DOHH2 (cell line): ENCODE measurements at regions not wholly inside any gene's neighbourhood (a gene's known extent, or its start where the extent isn't known, plus 50 kb on each side); places are given as distances from the start of the nearest gene placed in this dataset.

Experiments used
- H3F3A ChIP-seq: fragments of 200-600 bp; sonication (generic), shearing (Covaris generic); 2 replicates; pipeline ENCODE4 v1.6.0; 2016; ENCODE audit warnings: antibody characterized with exemption, mild to moderate bottlenecking; ENCODE audit not compliant: control insufficient read depth, insufficient read depth
- H3K27ac ChIP-seq: fragments of 200-600 bp; sonication (generic); 2 replicates; pipeline ENCODE4 v1.5.1; 2014; ENCODE audit warnings: low read depth, mild to moderate bottlenecking, low read length, moderate library complexity
- H3K27me3 ChIP-seq: fragments of 200-600 bp; sonication (generic); 2 replicates; pipeline ENCODE4 v1.6.1; 2014; ENCODE audit warnings: mild to moderate bottlenecking, low read length, mixed read lengths; ENCODE audit not compliant: control insufficient read depth
- H3K36me3 ChIP-seq: fragments of 200-600 bp; sonication (generic); 2 replicates; pipeline ENCODE4 v1.6.1; 2014; ENCODE audit warnings: mild to moderate bottlenecking, low read length, moderate library complexity, mixed read lengths; ENCODE audit not compliant: control insufficient read depth
- H3K4me1 ChIP-seq: fragments of 200-600 bp; sonication (generic); 2 replicates; pipeline ENCODE4 v1.6.1; 2014; ENCODE audit warnings: mild to moderate bottlenecking, low read length, mixed read lengths; ENCODE audit not compliant: control insufficient read depth
- H3K4me2 ChIP-seq: fragments of 200-600 bp; sonication (generic); 2 replicates; pipeline ENCODE4 v1.6.0; 2014; ENCODE audit warnings: mild to moderate bottlenecking, low read length, moderate library complexity
- H3K4me3 ChIP-seq: fragments of 200-600 bp; sonication (generic); 2 replicates; pipeline ENCODE4 v1.5.1; 2014; ENCODE audit warnings: mild to moderate bottlenecking, low read length, mixed read lengths
- H3K79me2 ChIP-seq: fragments of 200-600 bp; sonication (generic); 2 replicates; pipeline ENCODE4 v1.6.1; 2014; ENCODE audit warnings: mild to moderate bottlenecking, low read length, mixed read lengths; ENCODE audit not compliant: control insufficient read depth
- H3K9me2 ChIP-seq: fragments of 200-600 bp; sonication (generic); replicated peaks from 2 replicates; pipeline ENCODE4 v1.6.1; 2014; ENCODE audit warnings: mild to moderate bottlenecking, low read length, mixed read lengths; ENCODE audit not compliant: control insufficient read depth
- H3K9me3 ChIP-seq: fragments of 200-600 bp; sonication (generic); 2 replicates; pipeline ENCODE4 v1.6.1; 2014; ENCODE audit warnings: antibody characterized with exemption, low read length, mixed read lengths; ENCODE audit not compliant: control insufficient read depth, insufficient read depth
- H4K20me1 ChIP-seq: fragments of 200-600 bp; sonication (generic); 2 replicates; pipeline ENCODE4 v1.6.0; 2014; ENCODE audit warnings: low read depth, mild to moderate bottlenecking, antibody characterized with exemption, low read length, moderate library complexity; ENCODE audit not compliant: control insufficient read depth, insufficient read depth
- CTCF ChIP-seq: fragments of 200-600 bp; sonication (generic); IDR thresholded peaks from one replicate; pipeline ENCODE4 v1.5.1; 2014; ENCODE audit warnings: antibody characterized with exemption, mild to moderate bottlenecking, low read depth, low read length; ENCODE audit not compliant: poor library complexity, severe bottlenecking
- EZH2phosphoT487 ChIP-seq: fragments of 200-600 bp; sonication (generic); IDR thresholded peaks from 2 replicates; pipeline ENCODE4 v1.6.1; 2017; ENCODE audit warnings: borderline replicate concordance, mild to moderate bottlenecking, antibody characterized with exemption, low read length, moderate library complexity, mixed read lengths

DNA sequence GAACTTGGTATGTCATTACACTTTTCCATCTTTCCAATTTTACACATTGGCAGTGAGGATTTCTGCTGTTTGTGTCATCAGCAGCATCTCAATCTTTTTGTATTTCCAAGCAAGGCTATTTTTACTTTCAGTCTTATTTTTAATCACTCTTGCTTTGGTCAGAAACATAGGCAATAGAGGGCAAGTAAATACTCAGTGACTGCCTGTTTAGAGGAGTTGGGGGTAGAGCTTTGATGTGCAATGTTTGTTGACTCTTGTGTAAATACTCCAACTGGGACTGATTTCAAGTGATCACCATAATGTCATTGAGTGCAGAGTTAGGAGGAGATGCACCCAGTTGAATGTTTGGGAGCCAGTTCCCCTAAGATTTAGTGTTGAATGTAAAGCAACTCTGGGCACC lies 1281.7 kb downstream of the NLGN4Y start:
- no peak for TF ChIP-seq EZH2phosphoT487
- TF ChIP-seq CTCF: no peak

DNA sequence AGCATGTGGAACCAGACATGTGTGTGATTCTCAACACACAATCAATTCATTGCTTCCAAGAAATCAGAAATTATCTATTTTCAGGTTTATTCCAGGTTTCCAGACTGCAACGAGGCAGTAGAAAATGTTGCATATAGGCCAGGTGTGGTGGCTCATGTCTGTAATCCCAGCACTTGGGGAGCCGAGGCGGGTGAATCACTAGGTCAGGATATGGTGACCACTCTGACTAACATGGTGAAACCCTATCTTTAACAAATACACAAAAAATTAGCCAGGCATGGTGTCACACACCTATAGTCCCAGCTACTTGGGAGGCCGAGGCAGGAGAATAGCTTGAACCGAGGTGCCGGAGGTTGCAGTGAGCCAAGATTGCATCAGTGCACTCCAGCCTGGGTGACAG lies 1289.9 kb downstream of the NLGN4Y start:
- Histone ChIP-seq H3K4me2 (no peak overlapping the region), H3K36me3 (no peaks in the 10 kb centered on the region), H3K9me3 (no peaks in the 10 kb centered on the region), H3K9me2 (no peaks in the 10 kb centered on the region), H3K27ac (no peak overlapping the region), H3K79me2 (no peaks in the 10 kb centered on the region), H3K27me3 (no peaks in the 10 kb centered on the region), H3K4me3 (no peak overlapping the region), H4K20me1 (no peaks in the 10 kb centered on the region), H3K4me1 (no peaks in the 10 kb centered on the region), H3F3A (no peaks in the 10 kb centered on the region)
- no peak for TF ChIP-seq EZH2phosphoT487

More for the DNA sequence above, 1281.7 kb downstream of the NLGN4Y start:
- H3K4me1 ChIP-seq: no peaks in the 10 kb centered on the region
- H3K79me2 ChIP-seq: no peaks in the 10 kb centered on the region
- H3K9me3 ChIP-seq: no peaks in the 10 kb centered on the region
- no peak overlapping the region for H3K4me2 ChIP-seq
- H3K4me3 ChIP-seq: no peak overlapping the region
- no peaks in the 10 kb centered on the region for H3K9me2 ChIP-seq
- no peaks in the 10 kb centered on the region for H3K27me3 ChIP-seq
- H4K20me1 ChIP-seq: no peaks in the 10 kb centered on the region
- H3K27ac ChIP-seq: no peak overlapping the region
- no peaks in the 10 kb centered on the region for H3F3A ChIP-seq
- no peaks in the 10 kb centered on the region for H3K36me3 ChIP-seq
